ENCODE measurements at regions not wholly inside any gene's neighbourhood (a gene's known extent, or its start where the extent isn't known, plus 50 kb on each side); places are given as distances from the start of the nearest gene placed in this dataset.

DNA sequence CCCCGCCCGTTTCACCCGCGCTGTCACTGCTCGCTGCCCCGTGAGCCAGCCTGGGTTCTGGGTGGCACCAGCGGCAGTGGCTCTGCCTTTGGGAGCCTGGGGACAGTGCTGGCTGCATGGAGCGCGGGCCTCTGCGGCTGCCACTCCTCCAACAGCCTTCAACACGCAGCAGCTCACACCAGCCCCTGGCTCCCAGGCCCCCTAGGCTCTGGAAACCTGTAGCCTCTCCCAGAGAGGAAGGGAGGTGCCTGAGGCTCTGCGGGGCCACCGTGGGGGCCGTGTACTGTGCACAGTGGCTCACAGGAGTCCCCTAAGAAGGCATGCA is 163.9 kb upstream of the AFDN start:
- CTCF ChIA-PET = no interaction called here
- Histone ChIP-seq H3K9ac (replicated peaks; ENCODE audit: extremely low read depth, insufficient read depth, low read length) (no peak overlapping the region), H3K9me3 (replicated peaks; ENCODE audit: control insufficient read depth, insufficient read depth, low read length) (no peaks in the 10 kb centered on the region), H3K4me3 (replicated peaks in 1 of 3; ENCODE audit: insufficient read depth in 1 of 3, low read depth in 1 of 3, low read length in 3 of 3) (no peak overlapping the region), H2AFZ (ENCODE audit: low read depth, low read length) (no peak overlapping the region), H3K4me2 (ENCODE audit: insufficient read depth, low read length) (no peak overlapping the region), H3K36me3 (ENCODE audit: control insufficient read depth in 2 of 2, extremely low read depth in 1 of 2, insufficient read depth in 2 of 2, low read length in 2 of 2) (no peaks in the 10 kb centered on the region), H3K27ac (ENCODE audit: insufficient read depth, low read depth, low read length) (no peak overlapping the region), H3K79me2 (ENCODE audit: control insufficient read depth, insufficient read depth, low read length) (no peaks in the 10 kb centered on the region), H3K27me3 (ENCODE audit: control insufficient read depth in 2 of 2, insufficient read depth in 2 of 2, low read length in 2 of 2) (peaks cover 0 to 1% of the 10 kb centered on the region in 2 experiments), H3K9me1 (replicated peaks; ENCODE audit: control insufficient read depth, extremely low read depth, insufficient read depth, low read length) (no peaks in the 10 kb centered on the region), H4K20me1 (replicated peaks; ENCODE audit: control insufficient read depth, extremely low read depth, insufficient read depth, low read length) (no peaks in the 10 kb centered on the region), H3K4me1 (ENCODE audit: control insufficient read depth, extremely low read depth, insufficient read depth, low read length) (no peaks in the 10 kb centered on the region)
- POLR2A ChIA-PET = no interaction called here
- no peak for TF ChIP-seq MAX (IDR thresholded peaks at IDR 0.05; ENCODE audit: insufficient read depth, insufficient read length)
- no peak for TF ChIP-seq POLR2A (IDR thresholded peaks at IDR 0.05; ENCODE audit: low read depth, low read length)
- no peak for TF ChIP-seq GATA2 (IDR thresholded peaks at IDR 0.05; ENCODE audit: insufficient read depth, insufficient read length, low read depth, low read length)
- TF ChIP-seq EZH2 (IDR thresholded peaks at IDR 0.05; ENCODE audit: borderline replicate concordance, low read depth, low read length, severe bottlenecking) = no peak
- TF ChIP-seq MYC (IDR thresholded peaks at IDR 0.05; ENCODE audit: low read depth, low read length) = no peak
- intact Hi-C loops (cut with micrococcal nuclease) (no loop called here), dilution Hi-C loops (cut with MboI; ENCODE audit: extremely low pct_ligation_motif_present, low sequenced_read_pairs) (no loop called here)
- DNase-seq (ENCODE audit: low read depth, low spot score) (no peak), FAIRE-seq (no peak)
- BruUV-seq (replicated peaks) = no TSS peak

DNA sequence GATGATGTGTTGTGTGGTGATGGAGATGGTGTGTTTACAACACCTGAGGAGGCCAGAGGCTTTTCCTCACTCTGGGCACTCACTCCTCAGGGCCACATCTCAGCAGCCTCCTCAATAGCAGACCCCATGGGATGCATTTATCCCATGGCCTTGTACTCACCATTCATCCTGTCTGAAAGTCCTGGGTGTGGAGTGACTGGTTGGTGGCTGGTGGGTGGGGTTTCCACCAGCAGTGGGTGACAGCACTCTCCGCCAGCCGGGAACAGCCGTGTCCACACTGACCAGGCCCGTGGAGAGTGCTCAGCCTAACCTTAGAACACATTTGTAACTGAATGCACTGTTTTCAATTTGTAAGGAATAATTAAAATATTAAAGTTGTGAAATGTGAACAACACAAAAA is 163.4 kb upstream of the AFDN start:
- Histone ChIP-seq H3K36me3 (ENCODE audit: control insufficient read depth in 2 of 2, extremely low read depth in 1 of 2, insufficient read depth in 2 of 2, low read length in 2 of 2) (no peaks in the 10 kb centered on the region), H3K9ac (replicated peaks; ENCODE audit: extremely low read depth, insufficient read depth, low read length) (no peak overlapping the region), H3K79me2 (ENCODE audit: control insufficient read depth, insufficient read depth, low read length) (no peaks in the 10 kb centered on the region), H4K20me1 (replicated peaks; ENCODE audit: control insufficient read depth, extremely low read depth, insufficient read depth, low read length) (no peaks in the 10 kb centered on the region), H3K9me1 (replicated peaks; ENCODE audit: control insufficient read depth, extremely low read depth, insufficient read depth, low read length) (no peaks in the 10 kb centered on the region), H3K4me3 (replicated peaks in 1 of 3; ENCODE audit: insufficient read depth in 1 of 3, low read depth in 1 of 3, low read length in 3 of 3) (no peak overlapping the region), H3K27me3 (ENCODE audit: control insufficient read depth in 2 of 2, insufficient read depth in 2 of 2, low read length in 2 of 2) (peaks cover 0 to 1% of the 10 kb centered on the region in 2 experiments), H3K9me3 (replicated peaks; ENCODE audit: control insufficient read depth, insufficient read depth, low read length) (no peaks in the 10 kb centered on the region), H3K27ac (ENCODE audit: insufficient read depth, low read depth, low read length) (no peak overlapping the region), H3K4me1 (ENCODE audit: control insufficient read depth, extremely low read depth, insufficient read depth, low read length) (no peaks in the 10 kb centered on the region), H3K4me2 (ENCODE audit: insufficient read depth, low read length) (no peak overlapping the region), H2AFZ (ENCODE audit: low read depth, low read length) (no peak overlapping the region)
- FAIRE-seq = no peak
- ChIA-PET CTCF (no interaction called here), POLR2A (no interaction called here)
- intact Hi-C loops (cut with micrococcal nuclease) = no loop called here
- dilution Hi-C loops (cut with MboI; ENCODE audit: extremely low pct_ligation_motif_present, low sequenced_read_pairs) = no loop called here
- TF ChIP-seq MAX (IDR thresholded peaks at IDR 0.05; ENCODE audit: insufficient read depth, insufficient read length) (no peak), FOS (IDR thresholded peaks at IDR 0.05; ENCODE audit: borderline replicate concordance, insufficient read depth, low read length) (no peak), POLR2A (IDR thresholded peaks at IDR 0.05; ENCODE audit: low read depth, low read length) (no peak), JUN (IDR thresholded peaks at IDR 0.05; ENCODE audit: borderline replicate concordance, insufficient read depth, insufficient read length, low read depth) (no peak), POLR2AphosphoS5 (IDR thresholded peaks at IDR 0.05; ENCODE audit: insufficient read depth, low read depth, low read length) (no peak)
- BruUV-seq (replicated peaks) = no TSS peak
- DNase-seq (ENCODE audit: low read depth, low spot score) = no peak

Data from endothelial cell of umbilical vein (primary cell).